Mammary epithelial cell (primary cell): ENCODE measurements at regions not wholly inside any gene's neighbourhood (a gene's known extent, or its start where the extent isn't known, plus 50 kb on each side); places are given as distances from the start of the nearest gene placed in this dataset.

Experiments
- CTCF ChIP-seq, 2 donors: IDR thresholded peaks in 1 of 2; conservative IDR thresholded peaks in 1 of 2; 2 replicates each; pipeline ENCODE4 v1.5.1; 2011 to 2012; ENCODE audit warnings: inconsistent platforms in 2 of 2, low read length in 2 of 2, mild to moderate bottlenecking in 2 of 2, control low read depth in 1 of 2, low read depth in 1 of 2; ENCODE audit not compliant: insufficient read depth in 1 of 2; ENCODE audit errors: extremely low read depth in 1 of 2
- EZH2 ChIP-seq: IDR thresholded peaks from 2 replicates; pipeline ENCODE4 v1.6.1; 2012; ENCODE audit warnings: low read length, inconsistent platforms, borderline replicate concordance

DNA sequence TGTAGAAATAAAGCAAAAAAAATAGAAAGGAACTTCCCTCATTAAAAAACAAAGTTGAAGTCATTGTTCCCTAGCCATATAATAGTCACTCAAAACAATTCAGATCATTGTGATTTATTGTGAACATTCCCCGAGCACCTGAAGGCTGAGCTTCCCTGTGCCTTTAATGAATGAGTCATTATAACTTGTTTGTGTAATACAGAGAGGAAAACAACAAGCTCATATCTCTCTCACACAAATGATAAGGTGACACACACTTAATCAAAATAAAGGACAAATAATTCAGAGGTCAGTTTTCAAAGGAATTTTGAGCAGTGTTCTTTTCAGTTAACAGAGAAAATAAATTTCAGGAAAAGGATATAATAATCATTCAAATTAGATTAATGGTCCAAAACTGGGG is 326.2 kb downstream of the DUSP10 start:
- TF ChIP-seq CTCF (conservative IDR thresholded peaks at IDR 0.05 in 1 of 2, IDR thresholded peaks at IDR 0.05 in 1 of 2; ENCODE audit: extremely low read depth in 1 of 2, insufficient read depth in 1 of 2, low read depth in 1 of 2, low read length in 2 of 2) (no peak), EZH2 (no peak)
